ENCODE measurements at regions not wholly inside any gene's neighbourhood (a gene's known extent, or its start where the extent isn't known, plus 50 kb on each side); places are given as distances from the start of the nearest gene placed in this dataset.

GRCh38 chr1:104855550-104855949 lies 1105.9 kb downstream of the AMY1C start:
- WGBS (ENCODE audit: insufficient coverage, insufficient replicate concordance, low lambda C conversion rate, missing lambda C conversion rate) = 16% methylated on average over 3 of the region's 3 CpGs
- Histone ChIP-seq H3K4me1 (ENCODE audit: control insufficient read depth, insufficient read depth, low read length) (no peaks in the 10 kb centered on the region), H3K4me2 (ENCODE audit: control insufficient read depth, insufficient read depth) (no peak overlapping the region), H3K9me3 (replicated peaks; ENCODE audit: control insufficient read depth, insufficient read depth, low read length) (no peaks in the 10 kb centered on the region), H2AFZ (ENCODE audit: control insufficient read depth, low read depth, low read length) (no peak overlapping the region), H3K27ac (ENCODE audit: control insufficient read depth, insufficient read depth) (no peak overlapping the region), H3K27me3 (replicated peaks in 1 of 2; ENCODE audit: control insufficient read depth in 2 of 2, insufficient read depth in 2 of 2, low read length in 1 of 2) (no peaks in the 10 kb centered on the region), H3K4me3 (no peak overlapping the region), H3K79me2 (ENCODE audit: control insufficient read depth, insufficient read depth, low read length) (no peaks in the 10 kb centered on the region), H3K9ac (ENCODE audit: control insufficient read depth, insufficient read depth, low read length) (no peak overlapping the region), H3K36me3 (ENCODE audit: control insufficient read depth in 2 of 2, insufficient read depth in 2 of 2, low read length in 1 of 2) (no peaks in the 10 kb centered on the region), H4K20me1 (ENCODE audit: control insufficient read depth, insufficient read depth) (no peaks in the 10 kb centered on the region)
- ChIA-PET CTCF (no interaction called here), RAD21 (ENCODE audit: unreplicated experiment) (no interaction called here), POLR2A (no interaction called here), SMC1A (ENCODE audit: uncharacterized antibody, unreplicated experiment) (no interaction called here)
- ATAC-seq (no peak), FAIRE-seq (no peak), DNase-seq (ENCODE audit: low read depth, low spot score) (no peak)
- no TSS peak for BruUV-seq (replicated peaks)
- intact Hi-C loops (cut with micrococcal nuclease; ENCODE audit: unreplicated experiment) = no loop called here
- no peak for TF ChIP-seq ATF7 (IDR thresholded peaks at IDR 0.05; ENCODE audit: low read depth)
- in situ Hi-C loops (cut with MboI) = no loop called here

GRCh38 chr1:104856091-104856490 lies 1106.4 kb downstream of the AMY1C start:
- intact Hi-C loops (cut with micrococcal nuclease; ENCODE audit: unreplicated experiment) = no loop called here
- Histone ChIP-seq H3K9ac (ENCODE audit: control insufficient read depth, insufficient read depth, low read length) (no peak overlapping the region), H3K4me3 (no peak overlapping the region), H3K9me3 (replicated peaks; ENCODE audit: control insufficient read depth, insufficient read depth, low read length) (no peaks in the 10 kb centered on the region), H4K20me1 (ENCODE audit: control insufficient read depth, insufficient read depth) (no peaks in the 10 kb centered on the region), H2AFZ (ENCODE audit: control insufficient read depth, low read depth, low read length) (no peak overlapping the region), H3K36me3 (ENCODE audit: control insufficient read depth in 2 of 2, insufficient read depth in 2 of 2, low read length in 1 of 2) (no peaks in the 10 kb centered on the region), H3K27me3 (replicated peaks in 1 of 2; ENCODE audit: control insufficient read depth in 2 of 2, insufficient read depth in 2 of 2, low read length in 1 of 2) (no peaks in the 10 kb centered on the region), H3K4me1 (ENCODE audit: control insufficient read depth, insufficient read depth, low read length) (no peaks in the 10 kb centered on the region), H3K79me2 (ENCODE audit: control insufficient read depth, insufficient read depth, low read length) (no peaks in the 10 kb centered on the region), H3K4me2 (ENCODE audit: control insufficient read depth, insufficient read depth) (no peak overlapping the region), H3K27ac (ENCODE audit: control insufficient read depth, insufficient read depth) (no peak overlapping the region)
- ChIA-PET RAD21 (ENCODE audit: unreplicated experiment) (no interaction called here), POLR2A (no interaction called here), SMC1A (ENCODE audit: uncharacterized antibody, unreplicated experiment) (no interaction called here), CTCF (no interaction called here)
- in situ Hi-C loops (cut with MboI) = no loop called here
- TF ChIP-seq SRF (IDR thresholded peaks at IDR 0.05; ENCODE audit: low read depth in 2 of 2, low read length in 2 of 2) (no peak), ZNF24 (IDR thresholded peaks at IDR 0.05) (no peak)
- BruUV-seq (replicated peaks) = no TSS peak
- ATAC-seq (no peak), FAIRE-seq (no peak), DNase-seq (ENCODE audit: low read depth, low spot score) (no peak)
- WGBS (ENCODE audit: insufficient coverage, insufficient replicate concordance, low lambda C conversion rate, missing lambda C conversion rate) = 52% methylated on average over 13 of the region's 16 CpGs

Data from GM12878 (cell line).